ENCODE measurements at regions not wholly inside any gene's neighbourhood (a gene's known extent, or its start where the extent isn't known, plus 50 kb on each side); places are given as distances from the start of the nearest gene placed in this dataset.
"Not testable (repeated sequence)": the region's sequence is repeated elsewhere in the genome, so short reads cannot be mapped to it uniquely, and the experiment has no call there.

DNA sequence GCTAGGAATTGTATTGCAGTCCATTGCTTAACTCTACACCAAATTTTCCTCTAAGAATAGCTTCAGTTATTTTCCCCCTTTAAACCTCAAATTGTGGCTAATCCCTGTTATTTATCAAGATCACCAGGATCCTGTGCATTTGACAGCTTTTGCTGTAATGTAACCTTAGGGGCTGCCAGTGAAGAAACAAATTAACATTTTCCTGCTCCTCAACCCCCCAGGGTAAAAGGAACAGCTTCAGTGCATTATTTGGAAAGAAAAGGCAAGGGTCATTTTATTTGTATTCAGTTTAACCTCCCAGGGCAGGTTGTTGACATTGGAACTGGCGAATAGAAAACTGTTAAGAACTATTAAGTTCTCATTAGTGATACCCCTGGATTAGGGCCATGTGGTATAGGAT is 57.0 kb downstream of the PCDH20 start:
- DNase-seq = no peak

DNA sequence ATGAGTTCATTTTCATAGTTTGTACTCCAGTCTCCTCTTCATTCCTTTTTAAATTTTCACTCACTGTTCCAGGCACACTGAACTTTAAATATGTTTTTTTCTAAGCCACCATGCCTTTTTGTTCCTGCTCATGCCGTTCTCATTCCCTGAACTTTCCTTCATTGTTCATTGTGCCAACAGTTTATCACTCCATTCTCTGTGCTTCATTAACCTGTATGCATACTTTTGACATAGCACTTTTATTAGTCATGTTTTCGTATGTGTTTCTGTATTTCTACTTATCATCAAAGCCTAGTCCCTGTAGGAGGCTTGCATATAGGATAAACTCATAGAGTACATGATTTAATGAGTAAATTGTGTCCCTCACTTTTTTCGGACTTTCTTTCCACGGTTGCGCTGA is 65.3 kb downstream of the PCDH20 start:
- DNase-seq = no peak

DNA sequence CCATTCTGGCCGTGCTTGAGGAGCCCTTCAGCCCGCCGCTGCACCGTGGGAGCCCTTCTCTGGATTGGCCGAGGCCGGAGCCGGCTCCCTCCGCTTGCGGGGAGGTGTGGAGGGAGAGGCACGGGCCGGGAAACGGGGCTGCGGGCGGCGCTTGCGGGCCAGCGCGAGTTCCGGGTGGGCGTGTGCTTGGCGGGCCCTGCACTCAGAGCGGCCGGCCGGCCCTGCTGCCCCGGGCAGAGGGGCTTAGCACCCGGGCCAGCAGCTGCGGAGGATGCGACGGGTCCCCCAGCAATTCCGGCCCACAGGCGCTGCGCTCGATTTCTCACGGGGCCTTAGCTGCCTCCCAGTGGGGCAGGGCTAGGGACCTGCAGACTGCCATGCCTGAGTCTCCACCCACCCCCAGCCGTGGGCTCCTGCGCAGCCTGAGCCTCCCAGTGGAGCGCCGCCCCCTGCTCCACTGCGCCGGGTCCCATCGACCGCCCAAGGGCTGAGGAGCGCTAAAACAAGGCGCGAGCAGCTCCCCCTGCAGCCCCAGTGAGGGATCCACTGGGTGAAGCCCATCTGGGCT is 76.5 kb downstream of the PCDH20 start:
- DNase-seq = no peak

DNA sequence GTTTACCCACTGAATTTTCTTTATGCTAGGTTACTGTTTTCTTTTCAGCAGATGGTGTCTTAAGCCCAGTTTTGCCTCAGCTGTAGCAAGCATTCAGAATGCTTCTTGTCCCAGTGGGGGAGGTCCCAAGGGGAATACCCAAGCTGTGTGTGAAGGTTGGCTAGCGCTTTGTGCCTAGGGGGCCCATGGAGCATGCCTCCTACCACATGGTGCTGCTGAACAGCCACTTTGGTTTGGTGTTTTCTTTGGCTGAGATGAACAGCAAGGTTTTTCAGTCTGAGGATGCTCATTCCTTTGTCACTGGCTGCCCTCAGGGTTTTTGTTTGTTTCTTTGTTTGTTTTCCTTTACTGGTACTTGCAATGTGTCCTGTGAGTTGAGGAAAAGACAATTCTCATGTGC is 99.0 kb downstream of the PCDH20 start:
- no peak for DNase-seq

DNA sequence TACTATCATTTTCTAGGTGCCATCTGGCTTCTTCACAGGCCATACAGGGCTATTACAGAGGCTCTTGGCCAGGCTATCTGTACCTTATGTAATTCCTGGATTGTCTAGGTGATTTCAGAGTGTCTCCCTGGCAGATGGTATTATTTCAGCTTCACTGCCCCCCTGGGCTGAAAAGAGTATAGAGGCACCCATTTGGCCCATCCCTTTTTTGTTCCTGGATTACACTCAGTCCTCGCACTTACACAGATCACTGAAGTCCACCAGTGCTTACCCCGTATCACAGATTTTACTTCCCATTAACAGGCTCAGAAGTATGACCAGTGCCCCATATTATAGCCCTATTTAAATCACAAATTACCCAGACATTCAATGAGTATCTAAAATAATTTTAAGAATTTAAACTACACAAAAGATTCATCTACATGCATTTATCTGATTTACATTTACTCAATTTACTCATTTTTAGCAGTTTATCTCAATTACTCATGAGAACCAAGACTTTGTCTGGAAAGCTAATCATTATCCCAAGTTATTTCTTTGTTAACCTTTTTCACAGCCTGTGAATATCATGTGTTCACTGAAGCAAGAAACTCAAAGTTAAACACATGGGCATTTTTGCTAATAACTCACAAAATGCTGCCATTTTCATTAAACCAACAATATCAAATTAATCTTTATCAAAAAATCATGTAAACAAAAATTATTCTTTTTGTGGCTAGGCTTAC is 121.0 kb downstream of the PCDH20 start:
- DNase-seq = no peak

DNA sequence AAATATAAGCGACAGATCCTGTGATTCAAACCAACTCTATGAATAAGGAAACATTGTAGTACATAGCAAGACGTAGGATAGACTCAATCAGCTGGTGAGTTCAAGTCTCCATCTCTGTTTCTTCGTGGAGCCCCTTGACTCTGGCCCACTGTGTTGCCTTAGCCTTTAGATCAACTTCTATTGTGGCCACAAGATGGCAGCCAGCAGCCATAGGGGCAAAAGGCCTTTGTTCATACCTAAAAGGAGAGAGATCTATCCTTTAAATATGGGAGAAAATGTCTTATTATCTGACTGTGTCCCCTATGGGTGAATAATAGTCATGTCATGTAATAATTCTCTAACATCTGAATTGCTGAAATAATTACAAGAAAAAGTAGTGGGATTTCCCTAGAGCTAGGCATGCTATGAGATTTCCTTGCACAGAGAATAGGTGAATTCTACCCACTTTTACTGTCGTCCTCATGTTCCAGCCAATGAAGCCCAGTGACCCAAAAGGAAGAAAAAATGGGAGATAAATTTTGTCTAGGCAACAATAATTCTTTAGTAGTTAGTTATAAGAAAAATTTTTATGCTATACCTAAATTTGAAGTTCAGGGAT is 129.4 kb downstream of the PCDH20 start:
- no peak for DNase-seq

DNA sequence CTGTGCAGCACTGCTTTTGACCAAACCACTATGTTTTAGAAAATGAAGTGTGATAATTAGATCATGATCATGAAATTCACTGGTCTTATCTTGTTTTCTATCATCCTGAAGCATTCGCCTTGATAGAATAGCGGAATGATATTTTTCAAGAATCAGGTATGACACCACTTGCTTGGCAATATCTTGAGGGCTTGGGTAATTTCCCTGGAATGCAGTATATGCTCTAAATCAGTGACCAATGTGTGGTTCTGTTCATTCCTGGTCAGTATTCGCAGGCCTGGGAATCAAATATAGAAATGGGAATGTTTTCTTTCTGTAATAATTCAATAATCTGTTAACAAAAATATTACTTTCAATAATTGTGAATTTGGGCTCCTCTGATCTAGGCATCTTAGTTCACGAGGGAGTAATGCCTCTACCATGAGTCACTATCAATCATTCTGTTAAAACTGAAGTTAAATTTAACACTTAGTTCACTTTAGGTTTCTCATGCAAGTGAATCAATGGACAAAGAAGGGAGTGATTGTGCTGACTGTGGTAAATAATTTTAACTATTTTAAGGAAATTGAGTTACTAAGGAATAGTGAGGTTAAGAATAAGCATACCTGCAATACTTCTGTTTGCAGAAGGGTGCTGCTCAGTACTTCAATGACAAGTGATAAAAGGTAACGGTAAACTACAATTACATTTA is 137.9 kb downstream of the PCDH20 start:
- DNase-seq = no peak

DNA sequence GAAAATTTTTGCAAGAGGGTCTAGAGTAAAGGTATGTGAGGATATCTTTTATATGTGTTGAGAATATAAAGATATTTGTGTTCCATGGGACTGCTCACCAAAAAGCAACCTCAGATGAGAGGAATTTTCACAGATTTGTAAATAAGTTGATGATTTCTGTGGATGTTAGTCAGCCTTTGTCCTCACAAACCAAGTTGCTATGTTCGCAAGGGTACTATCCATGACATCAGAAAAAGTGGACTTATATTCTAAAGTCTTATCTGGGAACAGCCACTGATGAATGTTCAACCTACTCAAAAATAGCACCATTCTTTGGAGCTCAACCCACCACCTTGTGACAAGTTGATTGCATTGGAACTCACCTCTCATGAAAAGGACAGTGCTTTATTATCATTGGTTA is 138.6 kb downstream of the PCDH20 start:
- no peak for DNase-seq

DNA sequence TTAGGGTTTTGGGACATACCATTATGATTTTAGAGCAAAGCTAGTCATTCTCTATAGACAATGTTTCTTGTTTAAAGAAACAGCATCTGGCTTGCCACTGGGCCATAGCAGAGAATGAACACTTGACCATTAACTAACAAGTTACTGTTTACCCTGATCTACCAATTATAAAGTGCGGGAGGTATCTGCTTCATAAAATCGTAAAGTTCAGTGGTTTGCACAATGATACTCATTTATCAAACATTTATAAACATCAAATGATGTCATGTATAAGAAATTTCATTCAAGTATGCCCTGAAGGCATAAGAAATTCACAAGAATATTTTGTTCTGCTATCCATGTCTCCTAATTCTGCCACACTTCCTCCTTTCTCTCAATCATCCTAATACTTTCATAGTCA is 139.2 kb downstream of the PCDH20 start:
- no peak for DNase-seq

DNA sequence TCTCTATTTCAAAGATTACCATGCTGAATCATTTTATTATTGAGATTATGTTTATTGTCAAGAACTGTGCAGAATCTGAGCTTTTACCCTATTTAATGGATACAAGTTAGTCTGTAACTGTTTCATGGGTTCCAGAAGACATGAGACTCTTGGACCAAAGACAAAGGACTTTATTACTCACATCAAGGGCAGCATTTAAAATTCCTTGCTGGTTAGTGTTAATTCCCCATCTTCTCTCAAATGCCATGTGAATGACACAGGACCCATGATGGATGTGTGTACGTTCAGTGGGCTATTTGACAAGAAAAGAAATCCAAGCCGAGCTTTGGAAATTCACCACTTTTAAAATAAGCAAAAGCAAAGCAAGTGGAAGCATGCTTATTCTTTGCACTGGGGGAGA is 139.9 kb downstream of the PCDH20 start:
- DNase-seq = no peak

DNA sequence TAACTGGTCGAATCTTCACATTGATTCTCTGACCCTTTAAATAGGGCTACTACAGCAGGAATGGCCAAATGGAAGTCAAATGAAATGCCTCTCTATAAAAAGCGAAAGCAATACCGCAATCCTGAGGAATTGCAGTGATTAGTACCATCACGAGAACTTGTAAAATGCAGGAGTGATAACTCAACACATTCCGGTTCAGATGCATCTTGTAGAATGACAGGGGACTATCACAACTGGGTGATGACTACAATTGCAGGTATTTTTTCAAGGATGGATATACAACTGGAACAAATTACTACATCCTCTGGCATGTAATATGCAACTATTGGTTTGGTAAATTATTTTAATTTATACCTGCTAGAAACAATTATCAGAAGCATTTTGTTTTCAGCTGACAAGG is 140.4 kb downstream of the PCDH20 start:
- no peak for DNase-seq

DNA sequence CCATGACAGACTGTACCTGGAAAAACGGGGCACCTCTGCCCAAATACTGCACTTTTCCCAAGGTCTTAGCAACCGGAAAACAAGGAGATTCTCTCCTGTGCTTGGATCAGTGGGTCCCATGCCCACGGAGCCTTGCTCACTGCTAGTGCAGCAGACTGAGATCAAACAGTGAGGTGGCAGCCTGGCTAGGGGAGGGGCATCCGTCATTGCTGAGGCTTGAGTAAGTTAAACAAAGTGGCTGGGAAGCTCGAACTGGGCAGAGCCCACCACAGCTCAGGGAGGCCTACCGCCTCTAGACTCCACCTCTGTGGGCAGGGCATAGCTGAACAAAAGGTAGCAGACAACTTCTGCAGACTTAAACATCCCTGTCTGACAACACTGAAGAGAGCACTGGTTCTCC is 148.8 kb downstream of the PCDH20 start:
- not testable (repeated sequence) for DNase-seq

DNA sequence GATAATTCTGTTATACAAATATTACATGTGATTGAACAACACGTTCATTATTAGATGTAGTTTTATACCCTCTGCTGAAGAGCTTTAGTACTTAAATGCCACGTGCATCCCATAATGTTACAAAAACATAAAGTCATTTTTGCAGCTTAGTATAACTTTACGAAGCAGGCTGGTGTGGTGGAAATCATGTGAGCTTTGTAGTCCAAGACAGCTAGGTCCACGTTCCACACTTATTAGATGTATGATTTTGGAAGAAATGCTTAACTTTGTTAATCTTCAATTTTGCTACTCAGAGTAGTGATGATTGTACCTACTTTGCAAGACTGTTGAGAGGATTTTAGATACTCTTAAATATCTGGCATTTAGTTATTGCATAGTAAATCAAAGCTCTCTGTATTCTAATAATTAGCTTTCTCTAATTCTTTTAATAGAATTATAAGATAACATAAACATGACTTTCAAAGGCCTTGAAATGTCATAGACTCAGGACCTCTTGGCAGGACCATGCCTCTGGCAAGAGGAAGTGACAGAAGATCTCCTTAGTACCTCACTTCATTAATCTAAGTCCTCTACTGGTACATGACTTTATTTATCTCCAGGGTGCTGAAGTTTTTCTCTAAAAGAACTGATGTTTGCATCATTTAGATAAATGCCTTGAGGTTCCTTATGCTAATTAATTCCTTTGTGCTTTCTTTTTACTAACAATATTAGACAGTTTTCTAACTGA is 153.7 kb downstream of the PCDH20 start:
- DNase-seq = no peak

DNA sequence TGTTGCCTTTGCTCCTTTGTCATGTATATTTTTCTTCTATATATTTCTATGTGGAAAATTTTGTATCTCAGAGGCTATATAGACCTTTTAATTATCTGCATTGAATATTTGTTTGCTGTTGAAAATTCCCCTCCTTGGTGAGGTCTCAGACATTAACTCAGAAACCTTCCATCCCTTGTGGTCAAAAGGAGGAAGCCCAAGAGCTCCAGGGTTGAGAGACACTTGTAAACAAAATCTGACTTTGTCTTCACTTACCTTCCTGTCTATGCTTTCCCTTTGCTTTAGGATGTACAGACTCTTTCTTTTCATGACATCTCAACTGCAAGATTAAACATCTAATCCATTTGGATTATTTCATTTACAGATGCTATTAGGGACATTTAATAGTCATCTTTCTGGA is 157.5 kb downstream of the PCDH20 start:
- no peak for DNase-seq

DNA sequence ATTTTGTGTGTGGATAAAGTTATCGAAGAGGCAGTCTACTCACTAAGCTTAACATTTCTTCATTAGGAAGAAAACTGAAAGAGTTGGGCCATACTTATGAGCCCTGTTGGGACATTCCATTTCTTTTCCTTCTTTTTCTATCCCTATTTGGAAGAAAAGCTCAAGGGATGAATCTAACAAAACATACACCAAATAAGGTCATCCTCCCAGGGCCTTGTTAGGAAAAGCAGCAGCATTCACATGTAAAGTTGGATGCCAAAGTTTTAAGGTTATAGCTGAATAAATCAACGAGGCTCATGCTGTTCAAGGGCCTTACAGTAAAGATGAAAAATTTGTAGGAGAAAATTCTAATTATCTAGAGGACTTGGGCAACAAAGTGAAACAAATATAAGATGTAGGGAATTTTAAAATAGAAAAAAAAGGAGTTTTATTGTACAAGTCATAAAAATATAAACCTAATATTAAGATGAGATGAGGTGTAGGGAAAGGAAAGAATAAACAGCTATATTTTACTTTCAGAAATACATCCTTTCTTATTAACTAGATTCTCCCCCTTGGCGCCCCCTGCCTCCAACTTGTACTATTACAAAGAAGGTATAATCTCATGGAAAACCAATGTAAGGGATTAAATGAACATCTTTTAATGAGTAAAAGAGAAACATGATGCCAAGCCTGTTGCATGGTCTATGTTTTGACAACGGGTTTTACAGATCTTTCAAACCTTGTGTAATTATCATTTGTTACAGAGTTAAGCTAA is 160.4 kb downstream of the PCDH20 start:
- peak in 1 of 5 experiments; percentile 4 for DNase-seq

DNA sequence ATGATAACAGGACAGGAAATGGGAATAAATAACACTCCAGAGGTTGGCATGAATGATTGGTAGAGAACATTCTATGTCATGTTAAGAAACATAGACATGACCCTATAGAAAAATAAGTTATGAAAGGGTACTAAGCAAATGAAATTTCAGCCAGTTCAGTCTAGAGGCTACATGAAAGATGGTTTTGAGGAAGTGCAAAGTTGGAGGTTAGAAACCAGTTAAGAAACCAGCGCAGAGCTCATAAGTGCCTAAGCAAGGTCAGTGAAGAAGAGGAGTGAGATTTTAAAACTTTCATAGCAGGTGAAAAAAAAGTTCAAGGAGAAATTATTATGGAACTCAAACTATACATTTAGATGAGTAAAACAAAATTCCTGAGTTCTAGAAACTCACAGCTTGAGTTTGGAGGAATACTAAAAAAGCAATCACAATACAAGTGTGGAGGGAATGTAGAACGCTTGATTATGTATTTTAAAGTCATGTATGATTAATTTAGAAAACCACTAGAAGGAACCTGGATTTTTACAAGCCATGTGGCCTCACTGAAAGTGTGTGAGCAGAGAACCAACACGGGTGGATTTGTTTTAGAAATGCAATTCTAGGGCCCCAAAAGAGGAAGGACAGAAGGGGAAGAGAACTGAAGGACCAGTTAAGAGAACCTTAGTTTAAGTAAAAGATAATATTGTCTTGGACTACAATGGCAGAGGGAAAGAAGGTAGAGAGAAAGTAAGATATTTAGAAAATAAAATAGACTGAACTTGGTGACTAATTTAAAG is 162.4 kb downstream of the PCDH20 start:
- no peak for DNase-seq

DNA sequence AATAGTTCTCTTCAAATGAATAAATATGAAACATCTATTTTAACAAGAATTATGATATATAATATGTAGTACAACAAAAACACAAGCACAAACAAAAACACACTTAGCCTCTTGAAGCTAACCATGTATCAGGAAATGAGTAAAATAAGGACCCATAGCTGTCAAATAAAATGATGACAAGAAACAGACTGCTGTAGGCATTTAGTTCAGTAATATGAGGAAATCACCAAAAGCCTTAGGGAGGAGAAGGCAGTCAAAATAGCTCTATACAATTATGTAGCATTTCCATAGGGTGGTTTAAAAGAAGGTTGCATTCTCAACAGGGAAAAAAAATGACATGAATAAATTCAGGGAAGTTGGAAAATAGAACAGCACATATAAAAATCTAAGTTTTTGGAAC is 163.4 kb downstream of the PCDH20 start:
- no peak for DNase-seq

DNA sequence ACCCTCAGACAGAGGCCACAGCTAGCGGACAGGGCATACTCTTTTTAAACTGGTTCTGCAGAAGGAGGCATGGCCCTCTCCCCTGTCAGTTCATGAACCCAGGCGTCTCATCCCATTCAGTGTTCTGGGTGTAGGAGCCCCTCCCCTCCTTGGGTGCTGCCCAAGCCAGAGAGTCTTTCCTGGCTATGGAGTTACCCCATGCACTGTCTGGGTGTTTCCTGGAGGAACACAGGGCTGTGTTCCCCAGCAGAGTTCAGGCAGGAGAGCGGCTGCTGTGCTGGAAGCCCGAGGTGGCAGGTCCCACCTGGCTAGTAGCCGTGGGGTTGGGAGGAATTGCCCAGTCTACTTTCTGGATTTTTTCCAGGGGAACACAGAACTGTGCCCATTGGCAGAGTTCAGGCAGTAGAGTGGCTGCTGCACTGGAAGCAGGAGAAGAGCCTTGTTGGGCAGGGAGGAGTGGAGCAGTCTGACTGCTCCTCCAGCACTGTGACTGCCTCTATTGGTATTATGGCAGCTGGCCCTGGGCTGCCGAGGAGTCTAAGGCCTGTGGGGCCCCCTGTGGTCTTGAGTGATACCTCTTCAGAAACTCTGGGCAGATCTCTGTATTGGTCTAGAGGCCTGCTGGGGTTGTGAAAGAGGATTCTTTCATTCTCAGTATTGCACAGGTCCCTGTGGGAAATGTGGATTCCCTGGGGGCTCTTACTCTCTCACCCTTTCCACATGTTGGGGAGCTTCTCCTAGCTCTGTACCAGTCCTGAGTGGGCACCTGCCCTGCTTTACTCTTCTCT is 168.3 kb downstream of the PCDH20 start:
- DNase-seq = no peak

DNA sequence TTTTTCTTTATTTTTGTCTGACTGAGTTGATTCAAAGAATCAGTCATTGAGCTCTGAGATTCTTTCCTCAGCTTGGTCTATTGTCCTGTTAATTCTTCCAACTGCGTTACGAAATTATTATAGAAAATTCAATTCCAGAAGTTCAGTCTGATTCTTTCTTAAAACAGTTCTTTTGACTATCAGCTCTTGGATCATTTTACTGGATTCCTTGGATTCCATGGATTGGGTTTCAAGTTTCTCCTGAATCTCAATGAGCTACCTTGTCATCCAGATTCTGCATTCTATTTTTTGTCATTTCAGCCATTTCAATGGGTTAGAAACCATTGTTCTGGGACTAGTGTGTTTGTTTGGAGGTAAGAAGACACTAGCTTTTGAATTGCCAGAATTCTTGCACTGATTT is 169.3 kb downstream of the PCDH20 start:
- no peak for DNase-seq

DNA sequence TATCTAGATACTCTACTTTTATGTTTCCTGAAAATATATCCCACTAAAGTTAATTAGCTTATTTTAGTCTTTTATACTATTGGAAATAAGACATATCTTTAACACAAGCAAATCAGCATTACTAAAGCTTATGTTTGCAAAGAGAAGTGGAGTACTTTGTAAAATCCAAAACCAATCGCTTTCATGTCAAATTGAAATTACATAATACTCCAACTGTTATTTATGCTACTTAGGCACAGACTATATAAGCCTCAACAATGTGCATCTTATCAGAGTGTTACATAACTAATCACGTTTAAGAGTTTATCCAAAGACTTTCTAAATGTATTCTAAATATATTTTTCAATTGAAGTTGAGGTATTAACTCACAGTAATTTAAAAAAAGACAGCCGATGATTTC is 200.0 kb downstream of the PCDH20 start:
- DNase-seq = no peak

DNA sequence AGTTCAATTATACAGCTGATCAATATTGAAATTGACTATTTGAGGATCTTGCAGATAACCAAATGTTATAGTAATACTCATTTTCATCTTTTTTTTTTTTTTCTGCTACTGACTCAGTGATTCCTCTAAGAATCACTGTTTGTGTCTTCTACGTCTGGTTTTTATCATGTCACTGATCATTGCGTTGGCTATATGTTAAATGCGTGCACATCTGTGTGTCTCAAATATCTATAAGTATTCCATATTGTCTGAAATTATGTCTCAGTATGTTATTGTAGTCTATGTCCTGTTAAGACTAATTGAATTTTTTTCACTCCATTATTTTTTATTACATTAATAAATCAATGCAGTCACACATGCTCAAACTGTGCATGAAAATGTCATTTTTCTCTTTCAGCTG is 200.5 kb downstream of the PCDH20 start:
- DNase-seq = no peak

Data from T-helper 2 cell (primary cell).